PC-9 (cell line): ENCODE measurements at regions not wholly inside any gene's neighbourhood (a gene's known extent, or its start where the extent isn't known, plus 50 kb on each side); places are given as distances from the start of the nearest gene placed in this dataset.

Experiments used
- EZH2 ChIP-seq: fragments of 200-600 bp; sonication (generic); IDR thresholded peaks from 2 replicates; pipeline ENCODE4 v1.8.0; 2017; ENCODE audit warnings: antibody characterized with exemption, low read depth
- TF ChIP-seq, protein P1 (sequence below): fragments of 200-600 bp; sonication (generic); conservative IDR thresholded peaks from 2 replicates; pipeline ENCODE4 v1.6.1; 2017; ENCODE audit warnings: mixed run types, antibody characterized with exemption, mild to moderate bottlenecking, moderate library complexity

DNA sequence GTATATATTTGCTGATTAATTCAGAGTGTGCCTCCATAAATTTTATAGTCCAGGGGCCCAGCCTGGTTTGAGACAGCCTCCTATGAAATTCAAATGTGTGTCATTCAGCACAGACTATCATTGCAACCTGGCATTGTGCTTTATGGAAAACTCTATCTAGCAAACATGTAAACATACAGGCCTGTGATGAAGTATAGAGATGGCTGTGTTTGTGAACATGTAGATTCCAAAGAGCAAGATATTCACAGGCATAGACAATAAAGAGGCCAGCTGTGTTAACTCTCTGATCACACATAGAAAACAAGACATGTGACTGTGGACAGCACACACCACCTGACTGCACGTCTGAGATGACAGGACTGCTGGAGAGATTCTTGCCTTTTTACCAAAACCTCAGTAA lies 297.9 kb downstream of the EN1 start:
- TF ChIP-seq, protein P1, sequence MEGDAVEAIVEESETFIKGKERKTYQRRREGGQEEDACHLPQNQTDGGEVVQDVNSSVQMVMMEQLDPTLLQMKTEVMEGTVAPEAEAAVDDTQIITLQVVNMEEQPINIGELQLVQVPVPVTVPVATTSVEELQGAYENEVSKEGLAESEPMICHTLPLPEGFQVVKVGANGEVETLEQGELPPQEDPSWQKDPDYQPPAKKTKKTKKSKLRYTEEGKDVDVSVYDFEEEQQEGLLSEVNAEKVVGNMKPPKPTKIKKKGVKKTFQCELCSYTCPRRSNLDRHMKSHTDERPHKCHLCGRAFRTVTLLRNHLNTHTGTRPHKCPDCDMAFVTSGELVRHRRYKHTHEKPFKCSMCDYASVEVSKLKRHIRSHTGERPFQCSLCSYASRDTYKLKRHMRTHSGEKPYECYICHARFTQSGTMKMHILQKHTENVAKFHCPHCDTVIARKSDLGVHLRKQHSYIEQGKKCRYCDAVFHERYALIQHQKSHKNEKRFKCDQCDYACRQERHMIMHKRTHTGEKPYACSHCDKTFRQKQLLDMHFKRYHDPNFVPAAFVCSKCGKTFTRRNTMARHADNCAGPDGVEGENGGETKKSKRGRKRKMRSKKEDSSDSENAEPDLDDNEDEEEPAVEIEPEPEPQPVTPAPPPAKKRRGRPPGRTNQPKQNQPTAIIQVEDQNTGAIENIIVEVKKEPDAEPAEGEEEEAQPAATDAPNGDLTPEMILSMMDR: no peak
- no peak for TF ChIP-seq EZH2
